ENCODE measurements at regions not wholly inside any gene's neighbourhood (a gene's known extent, or its start where the extent isn't known, plus 50 kb on each side); places are given as distances from the start of the nearest gene placed in this dataset.

DNA sequence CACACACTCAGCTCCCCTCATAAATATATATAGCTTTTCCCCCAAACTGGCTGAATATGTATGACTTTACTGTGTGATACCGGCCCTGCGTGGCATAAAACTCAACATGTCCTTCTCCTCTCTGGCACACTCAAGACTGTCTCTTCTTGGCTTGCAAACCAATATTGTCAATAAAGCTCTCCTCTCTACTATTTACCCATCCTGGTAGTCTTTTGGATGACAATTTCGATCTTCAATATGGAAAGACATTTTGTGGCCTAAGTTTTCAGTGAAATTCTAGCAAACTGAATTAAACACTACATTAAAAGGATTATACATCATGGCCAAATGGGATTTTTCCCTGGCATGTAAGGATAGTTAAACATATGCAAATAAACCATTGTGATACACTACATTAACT lies 1255.9 kb downstream of the JRKL start:
- DNase-seq (ENCODE audit: low spot score): no peak
- no peak overlapping the region for H3K27ac ChIP-seq (ENCODE audit: low read depth in 1 of 2, low read length in 2 of 2)
- no peak overlapping the region for H3K9ac ChIP-seq (ENCODE audit: low read depth in 1 of 2, low read length in 2 of 2)
- H3K36me3 ChIP-seq (ENCODE audit: control insufficient read depth in 4 of 4, insufficient read depth in 3 of 4, low read depth in 1 of 4, low read length in 3 of 4): no peaks in the 10 kb centered on the region
- no peaks in the 10 kb centered on the region for H3K9me3 ChIP-seq (ENCODE audit: control insufficient read depth in 4 of 4, low read length in 3 of 4)
- TF ChIP-seq TAF1 (conservative IDR thresholded peaks at IDR 0.05): no peak
- TF ChIP-seq GABPA (IDR thresholded peaks at IDR 0.05 in 1 of 2, conservative IDR thresholded peaks at IDR 0.05 in 1 of 2): no peak
- TF ChIP-seq, protein P1, sequence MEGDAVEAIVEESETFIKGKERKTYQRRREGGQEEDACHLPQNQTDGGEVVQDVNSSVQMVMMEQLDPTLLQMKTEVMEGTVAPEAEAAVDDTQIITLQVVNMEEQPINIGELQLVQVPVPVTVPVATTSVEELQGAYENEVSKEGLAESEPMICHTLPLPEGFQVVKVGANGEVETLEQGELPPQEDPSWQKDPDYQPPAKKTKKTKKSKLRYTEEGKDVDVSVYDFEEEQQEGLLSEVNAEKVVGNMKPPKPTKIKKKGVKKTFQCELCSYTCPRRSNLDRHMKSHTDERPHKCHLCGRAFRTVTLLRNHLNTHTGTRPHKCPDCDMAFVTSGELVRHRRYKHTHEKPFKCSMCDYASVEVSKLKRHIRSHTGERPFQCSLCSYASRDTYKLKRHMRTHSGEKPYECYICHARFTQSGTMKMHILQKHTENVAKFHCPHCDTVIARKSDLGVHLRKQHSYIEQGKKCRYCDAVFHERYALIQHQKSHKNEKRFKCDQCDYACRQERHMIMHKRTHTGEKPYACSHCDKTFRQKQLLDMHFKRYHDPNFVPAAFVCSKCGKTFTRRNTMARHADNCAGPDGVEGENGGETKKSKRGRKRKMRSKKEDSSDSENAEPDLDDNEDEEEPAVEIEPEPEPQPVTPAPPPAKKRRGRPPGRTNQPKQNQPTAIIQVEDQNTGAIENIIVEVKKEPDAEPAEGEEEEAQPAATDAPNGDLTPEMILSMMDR (IDR thresholded peaks at IDR 0.05; ENCODE audit: low read depth, low read length, missing input control): no peak
- TF ChIP-seq, protein P2, sequence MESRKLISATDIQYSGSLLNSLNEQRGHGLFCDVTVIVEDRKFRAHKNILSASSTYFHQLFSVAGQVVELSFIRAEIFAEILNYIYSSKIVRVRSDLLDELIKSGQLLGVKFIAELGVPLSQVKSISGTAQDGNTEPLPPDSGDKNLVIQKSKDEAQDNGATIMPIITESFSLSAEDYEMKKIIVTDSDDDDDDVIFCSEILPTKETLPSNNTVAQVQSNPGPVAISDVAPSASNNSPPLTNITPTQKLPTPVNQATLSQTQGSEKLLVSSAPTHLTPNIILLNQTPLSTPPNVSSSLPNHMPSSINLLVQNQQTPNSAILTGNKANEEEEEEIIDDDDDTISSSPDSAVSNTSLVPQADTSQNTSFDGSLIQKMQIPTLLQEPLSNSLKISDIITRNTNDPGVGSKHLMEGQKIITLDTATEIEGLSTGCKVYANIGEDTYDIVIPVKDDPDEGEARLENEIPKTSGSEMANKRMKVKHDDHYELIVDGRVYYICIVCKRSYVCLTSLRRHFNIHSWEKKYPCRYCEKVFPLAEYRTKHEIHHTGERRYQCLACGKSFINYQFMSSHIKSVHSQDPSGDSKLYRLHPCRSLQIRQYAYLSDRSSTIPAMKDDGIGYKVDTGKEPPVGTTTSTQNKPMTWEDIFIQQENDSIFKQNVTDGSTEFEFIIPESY (IDR thresholded peaks at IDR 0.05): no peak
- TF ChIP-seq SP1 (IDR thresholded peaks at IDR 0.05): no peak
- no peak for TF ChIP-seq FOXA1 (IDR thresholded peaks at IDR 0.05)
- no peak for TF ChIP-seq NR2F2 (IDR thresholded peaks at IDR 0.05)
- WGBS: 84% methylated on average over 3 of the region's 3 CpGs
- no peak overlapping the region for H3K4me3 ChIP-seq (ENCODE audit: low read depth in 1 of 3, low read length in 3 of 3)
- H3K4me1 ChIP-seq (ENCODE audit: control insufficient read depth in 4 of 4, insufficient read depth in 4 of 4, low read length in 3 of 4): no peaks in the 10 kb centered on the region
- H3K27me3 ChIP-seq (ENCODE audit: control insufficient read depth in 4 of 4, insufficient read depth in 4 of 4, low read length in 3 of 4): no peaks in the 10 kb centered on the region

DNA sequence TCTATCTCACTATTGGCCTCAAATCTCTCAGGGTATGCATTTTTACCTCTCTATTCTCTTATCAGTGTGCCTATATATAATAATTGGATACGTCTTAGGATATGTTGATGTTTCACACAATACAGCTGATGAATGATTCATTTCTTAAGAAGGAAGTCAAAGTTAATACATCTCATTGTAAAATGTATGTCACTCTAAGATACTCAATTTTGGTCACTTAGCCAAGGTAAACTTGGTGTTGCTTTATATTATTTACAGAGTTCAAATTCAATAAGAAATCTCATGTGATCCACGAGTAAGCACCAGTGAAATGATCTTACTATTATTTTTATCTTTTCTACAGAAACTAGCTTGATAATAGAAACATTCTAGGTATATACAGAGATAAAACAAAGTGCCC lies 1266.5 kb downstream of the JRKL start:
- Histone ChIP-seq H3K4me1 (ENCODE audit: control insufficient read depth in 4 of 4, insufficient read depth in 4 of 4, low read length in 3 of 4) (no peaks in the 10 kb centered on the region), H3K27ac (ENCODE audit: low read depth in 1 of 2, low read length in 2 of 2) (no peak overlapping the region), H3K36me3 (ENCODE audit: control insufficient read depth in 4 of 4, insufficient read depth in 3 of 4, low read depth in 1 of 4, low read length in 3 of 4) (no peaks in the 10 kb centered on the region), H3K9me3 (ENCODE audit: control insufficient read depth in 4 of 4, low read length in 3 of 4) (no peaks in the 10 kb centered on the region), H3K4me3 (ENCODE audit: low read depth in 1 of 3, low read length in 3 of 3) (no peak overlapping the region), H3K9ac (ENCODE audit: low read depth in 1 of 2, low read length in 2 of 2) (no peak overlapping the region), H3K27me3 (ENCODE audit: control insufficient read depth in 4 of 4, insufficient read depth in 4 of 4, low read length in 3 of 4) (no peaks in the 10 kb centered on the region)
- 54% methylated on average over 2 of the region's 2 CpGs for WGBS
- DNase-seq (ENCODE audit: low spot score): no peak
- TF ChIP-seq, protein P2 (IDR thresholded peaks at IDR 0.05): no peak
- TF ChIP-seq SP1 (IDR thresholded peaks at IDR 0.05) (no peak), TAF1 (conservative IDR thresholded peaks at IDR 0.05) (no peak), FOXA1 (IDR thresholded peaks at IDR 0.05) (no peak), HNF4G (IDR thresholded peaks at IDR 0.05) (no peak), JUND (IDR thresholded peaks at IDR 0.05) (no peak), HNF4A (conservative IDR thresholded peaks at IDR 0.05) (no peak), GABPA (IDR thresholded peaks at IDR 0.05 in 1 of 2, conservative IDR thresholded peaks at IDR 0.05 in 1 of 2) (no peak), RAD21 (IDR thresholded peaks at IDR 0.05) (no peak), EGR1 (IDR thresholded peaks at IDR 0.05; ENCODE audit: low read depth in 2 of 2) (no peak), RXRA (IDR thresholded peaks at IDR 0.05) (no peak), YY1 (IDR thresholded peaks at IDR 0.05) (no peak)
- TF ChIP-seq, protein P3, sequence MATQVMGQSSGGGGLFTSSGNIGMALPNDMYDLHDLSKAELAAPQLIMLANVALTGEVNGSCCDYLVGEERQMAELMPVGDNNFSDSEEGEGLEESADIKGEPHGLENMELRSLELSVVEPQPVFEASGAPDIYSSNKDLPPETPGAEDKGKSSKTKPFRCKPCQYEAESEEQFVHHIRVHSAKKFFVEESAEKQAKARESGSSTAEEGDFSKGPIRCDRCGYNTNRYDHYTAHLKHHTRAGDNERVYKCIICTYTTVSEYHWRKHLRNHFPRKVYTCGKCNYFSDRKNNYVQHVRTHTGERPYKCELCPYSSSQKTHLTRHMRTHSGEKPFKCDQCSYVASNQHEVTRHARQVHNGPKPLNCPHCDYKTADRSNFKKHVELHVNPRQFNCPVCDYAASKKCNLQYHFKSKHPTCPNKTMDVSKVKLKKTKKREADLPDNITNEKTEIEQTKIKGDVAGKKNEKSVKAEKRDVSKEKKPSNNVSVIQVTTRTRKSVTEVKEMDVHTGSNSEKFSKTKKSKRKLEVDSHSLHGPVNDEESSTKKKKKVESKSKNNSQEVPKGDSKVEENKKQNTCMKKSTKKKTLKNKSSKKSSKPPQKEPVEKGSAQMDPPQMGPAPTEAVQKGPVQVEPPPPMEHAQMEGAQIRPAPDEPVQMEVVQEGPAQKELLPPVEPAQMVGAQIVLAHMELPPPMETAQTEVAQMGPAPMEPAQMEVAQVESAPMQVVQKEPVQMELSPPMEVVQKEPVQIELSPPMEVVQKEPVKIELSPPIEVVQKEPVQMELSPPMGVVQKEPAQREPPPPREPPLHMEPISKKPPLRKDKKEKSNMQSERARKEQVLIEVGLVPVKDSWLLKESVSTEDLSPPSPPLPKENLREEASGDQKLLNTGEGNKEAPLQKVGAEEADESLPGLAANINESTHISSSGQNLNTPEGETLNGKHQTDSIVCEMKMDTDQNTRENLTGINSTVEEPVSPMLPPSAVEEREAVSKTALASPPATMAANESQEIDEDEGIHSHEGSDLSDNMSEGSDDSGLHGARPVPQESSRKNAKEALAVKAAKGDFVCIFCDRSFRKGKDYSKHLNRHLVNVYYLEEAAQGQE (IDR thresholded peaks at IDR 0.05): no peak
- TF ChIP-seq, protein P1 (IDR thresholded peaks at IDR 0.05; ENCODE audit: low read depth, low read length, missing input control): no peak
